ENCODE measurements at regions not wholly inside any gene's neighbourhood (a gene's known extent, or its start where the extent isn't known, plus 50 kb on each side); places are given as distances from the start of the nearest gene placed in this dataset.

DNA sequence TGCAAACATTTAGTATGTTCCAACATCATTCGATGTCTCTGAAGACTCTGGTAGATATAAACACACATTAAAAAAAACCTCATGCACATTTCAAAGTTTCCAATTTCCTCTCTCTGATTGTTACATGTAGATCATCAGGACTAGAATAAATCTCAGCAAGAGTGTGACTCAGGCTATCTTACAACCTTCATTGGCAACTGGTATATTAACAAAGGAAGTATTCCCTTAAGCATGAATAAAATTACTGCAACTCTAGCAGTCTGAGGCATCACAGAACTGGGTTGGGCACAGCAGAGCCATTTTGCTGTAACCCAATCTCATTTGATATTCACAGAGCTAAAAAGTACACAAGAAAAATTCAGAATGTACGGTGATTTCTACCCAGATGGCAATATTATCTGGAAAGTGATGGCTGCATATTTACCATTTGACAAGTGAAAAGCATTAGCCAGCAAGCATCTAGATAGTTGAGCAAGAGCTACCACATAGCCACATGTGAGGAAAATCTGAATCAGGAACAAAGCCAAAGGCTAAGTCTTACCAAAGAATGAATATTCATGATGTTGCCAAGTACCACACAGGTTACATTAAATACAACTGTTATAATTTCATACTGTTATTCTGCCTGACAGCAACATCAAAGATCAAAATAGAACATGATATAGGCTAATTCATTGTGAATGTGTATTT lies 232.2 kb downstream of the CRPPA start:
- WGBS, 4 donors, result 92 to 98% (median 96%) methylated on average over 2 of the region's 2 CpGs
- DNase-seq (no peak), ATAC-seq (no peak)
- Histone ChIP-seq H3K36me3 (no peaks in the 10 kb centered on the region), H3K27ac (no peak overlapping the region), H3K4me3 (no peak overlapping the region), H3K27me3 (no peaks in the 10 kb centered on the region), H3K9me3 (no peaks in the 10 kb centered on the region), H3K4me1 (peaks cover 0 to 4% (median 0%) of the 10 kb centered on the region in 12 donors)
- intact Hi-C loops (cut with DNase I), result no loop called here
- no peak for TF ChIP-seq CTCF (IDR thresholded peaks at IDR 0.05)
- TF ChIP-seq POLR2A (IDR thresholded peaks at IDR 0.05), result no peak

GRCh38 chr7:16187131-16187530 lies 234.2 kb downstream of the CRPPA start:
- no peak for ATAC-seq
- no peak for TF ChIP-seq POLR2A (IDR thresholded peaks at IDR 0.05)
- no peak for TF ChIP-seq CTCF (IDR thresholded peaks at IDR 0.05)
- intact Hi-C loops (cut with DNase I), result no loop called here

GRCh38 chr7:16178585-16178984 lies 242.8 kb downstream of the CRPPA start:
- intact Hi-C loops (cut with DNase I), result no loop called here
- no peak for ATAC-seq
- Histone ChIP-seq H3K27ac (no peak overlapping the region), H3K27me3 (no peaks in the 10 kb centered on the region), H3K4me3 (no peak overlapping the region), H3K36me3 (no peaks in the 10 kb centered on the region), H3K9me3 (no peaks in the 10 kb centered on the region), H3K4me1 (no peaks in the 10 kb centered on the region)
- WGBS, 4 donors, result 97 to 98% (median 97%) methylated on average over 2 of the region's 2 CpGs
- TF ChIP-seq CTCF (IDR thresholded peaks at IDR 0.05) (no peak), POLR2A (IDR thresholded peaks at IDR 0.05) (no peak)
- DNase-seq, result no peak

More at GRCh38 chr7:16187131-16187530, 234.2 kb downstream of the CRPPA start:
- Histone ChIP-seq H3K27ac (no peak overlapping the region), H3K36me3 (no peaks in the 10 kb centered on the region), H3K4me1 (peaks cover 0 to 4% (median 0%) of the 10 kb centered on the region in 12 donors), H3K27me3 (no peaks in the 10 kb centered on the region), H3K4me3 (no peak overlapping the region), H3K9me3 (no peaks in the 10 kb centered on the region)
- 95 to 97% (median 97%) methylated on average over 1 of the region's 1 CpG for WGBS, 4 donors
- DNase-seq, result no peak

- H3K36me3 ChIP-seq, result no peaks in the 10 kb centered on the region
- no peak overlapping the region for H3K27ac ChIP-seq
- WGBS, 4 donors, result 76 to 80% (median 78%) methylated on average over 2 of the region's 2 CpGs
- H3K4me3 ChIP-seq, result no peak overlapping the region
- no peaks in the 10 kb centered on the region for H3K27me3 ChIP-seq
- ATAC-seq (no peak), DNase-seq (no peak)
- no peaks in the 10 kb centered on the region for H3K4me1 ChIP-seq
- intact Hi-C loops (cut with DNase I), result no loop called here
- no peak for TF ChIP-seq CTCF (IDR thresholded peaks at IDR 0.05)
- no peak for TF ChIP-seq POLR2A (IDR thresholded peaks at IDR 0.05)
- H3K9me3 ChIP-seq, result peaks cover 0 to 1% (median 0%) of the 10 kb centered on the region in 12 donors
These were observed 243.2 kb downstream of the CRPPA start for GRCh38 chr7:16178092-16178491.
